Glomerular endothelial cell (primary cell): ENCODE measurements at regions not wholly inside any gene's neighbourhood (a gene's known extent, or its start where the extent isn't known, plus 50 kb on each side); places are given as distances from the start of the nearest gene placed in this dataset.

ENCODE experiments used
- DNase-seq: peaks from one replicate; pipeline ENCODE4 v3.0.0-alpha.2; 2011; ENCODE audit warnings: low read depth, low spot score; ENCODE audit errors: extremely low read depth

GRCh38 chr5:172570594-172571334, 70.3 kb upstream of the NEURL1B start:
- no peak for DNase-seq

- no peak for DNase-seq
These were observed 71.1 kb upstream of the NEURL1B start for GRCh38 chr5:172569861-172570558.

- DNase-seq = no peak
These were observed 72.7 kb upstream of the NEURL1B start for GRCh38 chr5:172568308-172568910.

- DNase-seq = no peak
These were observed 73.2 kb upstream of the NEURL1B start for GRCh38 chr5:172567843-172568242.

GRCh38 chr5:172567294-172567693, 73.8 kb upstream of the NEURL1B start:
- DNase-seq = no peak

GRCh38 chr5:172565931-172566665, 75.0 kb upstream of the NEURL1B start:
- no peak for DNase-seq

- no peak for DNase-seq
These were observed 75.6 kb upstream of the NEURL1B start for GRCh38 chr5:172565455-172565854.

GRCh38 chr5:172564883-172565282, 76.2 kb upstream of the NEURL1B start:
- DNase-seq = no peak

- DNase-seq = no peak
These were observed 76.9 kb upstream of the NEURL1B start for GRCh38 chr5:172564188-172564587.

GRCh38 chr5:172562443-172562842, 78.6 kb upstream of the NEURL1B start:
- no peak for DNase-seq

- no peak for DNase-seq
These were observed 79.9 kb upstream of the NEURL1B start for GRCh38 chr5:172561151-172561550.

GRCh38 chr5:172559004-172559932, 81.8 kb upstream of the NEURL1B start:
- no peak for DNase-seq

GRCh38 chr5:172558076-172558976, 82.7 kb upstream of the NEURL1B start:
- DNase-seq = no peak

GRCh38 chr5:172556971-172557461, 84.0 kb upstream of the NEURL1B start:
- no peak for DNase-seq

- no peak for DNase-seq
These were observed 84.8 kb upstream of the NEURL1B start for GRCh38 chr5:172556262-172556661.

- DNase-seq = no peak
These were observed 86.5 kb upstream of the NEURL1B start for GRCh38 chr5:172554562-172554961.

- no peak for DNase-seq
These were observed 87.2 kb upstream of the NEURL1B start for GRCh38 chr5:172553903-172554302.

GRCh38 chr5:172553167-172553566, 87.9 kb upstream of the NEURL1B start:
- no peak for DNase-seq

GRCh38 chr5:172550996-172551395, 90.1 kb upstream of the NEURL1B start:
- no peak for DNase-seq
